Upper lobe of right lung (tissue), 1 donor: ENCODE measurements at regions not wholly inside any gene's neighbourhood (a gene's known extent, or its start where the extent isn't known, plus 50 kb on each side); places are given as distances from the start of the nearest gene placed in this dataset.
"Not testable (repeated sequence)": the region's sequence is repeated elsewhere in the genome, so short reads cannot be mapped to it uniquely, and the experiment has no call there.

ENCODE experiments used
- ATAC-seq: fragments of 200-7000 bp; cut with Tn5 transposase; one replicate; pipeline ENCODE4 v1.9.1; 2020; ENCODE audit warnings: mild to moderate bottlenecking, moderate library complexity
- DNase-seq: peaks from one replicate; pipeline ENCODE4 v3.0.0-alpha.2; 2020
- H3K27ac ChIP-seq: fragments of 200-600 bp; one replicate; pipeline ENCODE4 v1.8.0; 2022
- H3K27me3 ChIP-seq: fragments of 200-600 bp; one replicate; pipeline ENCODE4 v1.8.0; 2022; ENCODE audit warnings: mild to moderate bottlenecking
- H3K36me3 ChIP-seq: fragments of 200-600 bp; one replicate; pipeline ENCODE4 v1.8.0; 2022
- H3K4me1 ChIP-seq: fragments of 200-600 bp; one replicate; pipeline ENCODE4 v1.8.0; 2022
- H3K4me3 ChIP-seq: fragments of 200-600 bp; one replicate; pipeline ENCODE4 v1.8.0; 2022; ENCODE audit warnings: mild to moderate bottlenecking
- H3K9me3 ChIP-seq: fragments of 200-600 bp; one replicate; pipeline ENCODE4 v1.8.0; 2022
- CTCF ChIP-seq: fragments of 200-600 bp; IDR thresholded peaks from one replicate; pipeline ENCODE4 v1.8.0; 2022; ENCODE audit warnings: antibody characterized with exemption
- intact Hi-C: fragments of 100-400 bp; cut with DNase I; formaldehyde crosslinking; loops from one replicate; pipeline ENCODE4 v1.11.0; 2022
- donor health status: DM: no; HTN: yes; CAD: no; lungs with severe emphysema.

- H3K27ac ChIP-seq: no peak overlapping the region
- DNase-seq (no peak), ATAC-seq (no peak)
- intact Hi-C loops: no loop called here
- H3K9me3 ChIP-seq: no peaks in the 10 kb centered on the region
- no peak for TF ChIP-seq CTCF
- no peaks in the 10 kb centered on the region for H3K36me3 ChIP-seq
- no peak overlapping the region for H3K4me3 ChIP-seq
- peaks cover 3% of the 10 kb centered on the region for H3K4me1 ChIP-seq
- no peaks in the 10 kb centered on the region for H3K27me3 ChIP-seq
Observed at GRCh38 chr1:230567221-230567575, 75.1 kb upstream of the COG2 start.

- H3K27me3 ChIP-seq, H3K9me3 ChIP-seq, H3K27ac ChIP-seq, H3K36me3 ChIP-seq, ATAC-seq, H3K4me3 ChIP-seq, H3K4me1 ChIP-seq, intact Hi-C loops, DNase-seq: not testable (repeated sequence)
Observed at GRCh38 chr1:230566532-230567220, 75.6 kb upstream of the COG2 start.

GRCh38 chr1:230565141-230565540 lies 77.1 kb upstream of the COG2 start:
- no peaks in the 10 kb centered on the region for H3K4me1 ChIP-seq
- no peak overlapping the region for H3K4me3 ChIP-seq
- ATAC-seq: no peak
- intact Hi-C loops: no loop called here
- no peaks in the 10 kb centered on the region for H3K27me3 ChIP-seq
- TF ChIP-seq CTCF: no peak
- no peaks in the 10 kb centered on the region for H3K36me3 ChIP-seq
- no peak for DNase-seq
- no peak overlapping the region for H3K27ac ChIP-seq
- H3K9me3 ChIP-seq: no peaks in the 10 kb centered on the region

GRCh38 chr1:230563591-230563990 lies 78.7 kb upstream of the COG2 start:
- no peaks in the 10 kb centered on the region for H3K9me3 ChIP-seq
- intact Hi-C loops: no loop called here
- no peak overlapping the region for H3K27ac ChIP-seq
- no peak overlapping the region for H3K4me3 ChIP-seq
- no peaks in the 10 kb centered on the region for H3K4me1 ChIP-seq
- DNase-seq: no peak
- ATAC-seq: no peak
- no peak for TF ChIP-seq CTCF
- H3K36me3 ChIP-seq: no peaks in the 10 kb centered on the region
- no peaks in the 10 kb centered on the region for H3K27me3 ChIP-seq

- ATAC-seq: no peak
- Histone ChIP-seq H3K27ac (no peak overlapping the region), H3K9me3 (no peaks in the 10 kb centered on the region), H3K4me1 (no peaks in the 10 kb centered on the region), H3K36me3 (no peaks in the 10 kb centered on the region), H3K4me3 (no peak overlapping the region), H3K27me3 (no peaks in the 10 kb centered on the region)
- TF ChIP-seq CTCF: no peak
- intact Hi-C loops: no loop called here
- DNase-seq: no peak
Observed at GRCh38 chr1:230561570-230561969, 80.7 kb upstream of the COG2 start.

GRCh38 chr1:230558324-230558723 lies 84.0 kb upstream of the COG2 start:
- ATAC-seq: no peak
- TF ChIP-seq CTCF: no peak
- H3K27ac ChIP-seq: no peak overlapping the region

More at GRCh38 chr1:230558324-230558723, 84.0 kb upstream of the COG2 start:
- H3K4me3 ChIP-seq: no peak overlapping the region
- H3K4me1 ChIP-seq: no peaks in the 10 kb centered on the region
- no peaks in the 10 kb centered on the region for H3K9me3 ChIP-seq
- DNase-seq: no peak
- intact Hi-C loops: no loop called here
- no peaks in the 10 kb centered on the region for H3K36me3 ChIP-seq
- no peaks in the 10 kb centered on the region for H3K27me3 ChIP-seq
